ENCODE measurements at regions not wholly inside any gene's neighbourhood (a gene's known extent, or its start where the extent isn't known, plus 50 kb on each side); places are given as distances from the start of the nearest gene placed in this dataset.

- TF ChIP-seq YY1 (IDR thresholded peaks at IDR 0.05; ENCODE audit: insufficient read depth, insufficient read length) (no peak), ZNF274 (IDR thresholded peaks at IDR 0.05; ENCODE audit: low read depth, low read length) (no peak), SUZ12 (IDR thresholded peaks at IDR 0.05; ENCODE audit: extremely low read depth, insufficient read depth, insufficient read length) (no peak)
These were observed 92.4 kb downstream of the SPTSSA start for GRCh38 chr14:34369648-34370030.

GRCh38 chr14:34368971-34369647 lies 92.9 kb downstream of the SPTSSA start:
- Histone ChIP-seq H3K36me3 (ENCODE audit: insufficient read depth, insufficient read length, low read length) (no peaks in the 10 kb centered on the region), H3K4me1 (ENCODE audit: insufficient read depth, insufficient read length) (no peaks in the 10 kb centered on the region), H3K27me3 (ENCODE audit: insufficient read depth, insufficient read length) (no peaks in the 10 kb centered on the region), H3K9ac (ENCODE audit: insufficient read length, low read depth) (no peak overlapping the region), H3K4me3 (ENCODE audit: insufficient read length, low read depth) (no peak overlapping the region), H3K9me3 (ENCODE audit: insufficient read depth, low read length) (no peaks in the 10 kb centered on the region)
- no peak for DNase-seq (ENCODE audit: low read depth, low spot score)
- TF ChIP-seq YY1 (IDR thresholded peaks at IDR 0.05; ENCODE audit: insufficient read depth, insufficient read length) (no peak), SUZ12 (IDR thresholded peaks at IDR 0.05; ENCODE audit: extremely low read depth, insufficient read depth, insufficient read length) (no peak), ZNF274 (IDR thresholded peaks at IDR 0.05; ENCODE audit: low read depth, low read length) (no peak)

More at GRCh38 chr14:34369648-34370030, 92.4 kb downstream of the SPTSSA start:
- H3K9ac ChIP-seq (ENCODE audit: insufficient read length, low read depth): no peak overlapping the region
- H3K27me3 ChIP-seq (ENCODE audit: insufficient read depth, insufficient read length): no peaks in the 10 kb centered on the region
- H3K36me3 ChIP-seq (ENCODE audit: insufficient read depth, insufficient read length, low read length): no peaks in the 10 kb centered on the region
- no peak for DNase-seq (ENCODE audit: low read depth, low spot score)
- no peaks in the 10 kb centered on the region for H3K4me1 ChIP-seq (ENCODE audit: insufficient read depth, insufficient read length)
- H3K9me3 ChIP-seq (ENCODE audit: insufficient read depth, low read length): no peaks in the 10 kb centered on the region
- no peak overlapping the region for H3K4me3 ChIP-seq (ENCODE audit: insufficient read length, low read depth)

DNA sequence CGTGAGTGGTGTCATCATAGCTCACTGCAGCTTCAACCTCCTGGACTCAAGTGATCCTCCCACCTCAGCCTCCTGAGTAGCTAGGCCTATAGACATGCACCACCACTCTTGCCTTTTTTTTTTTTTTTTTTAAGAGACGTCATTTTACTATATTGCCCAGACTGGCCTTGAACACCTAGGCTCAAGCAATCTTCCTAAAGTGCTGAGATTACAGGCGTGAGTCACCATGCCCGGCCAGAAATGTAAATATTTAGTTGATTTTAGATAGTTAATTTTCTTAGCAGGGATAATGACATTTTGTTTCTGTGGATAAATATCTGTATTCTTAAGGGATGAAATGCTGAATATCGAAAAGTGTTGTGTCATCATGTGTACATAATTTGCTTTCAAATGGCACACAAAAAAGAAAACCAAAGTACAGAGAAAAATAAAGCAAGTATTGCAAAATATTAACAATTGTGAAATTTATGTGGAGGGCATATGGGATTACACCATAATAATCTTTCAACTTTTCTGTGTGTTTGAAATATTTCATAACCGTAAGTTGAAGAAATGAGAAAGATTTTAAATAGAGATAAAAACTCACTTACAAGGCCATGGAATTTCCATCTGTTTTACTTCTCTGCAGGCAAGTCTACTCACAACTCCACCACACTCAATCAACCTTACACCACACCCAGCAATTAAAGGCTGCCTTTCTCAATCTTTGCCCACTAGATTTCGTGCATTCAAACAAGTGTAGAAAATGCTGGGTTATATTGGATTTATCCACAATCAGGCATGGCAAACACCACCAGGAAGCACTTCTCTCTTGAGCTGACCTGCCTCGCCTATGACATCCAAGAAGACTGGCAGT lies 93.7 kb downstream of the SPTSSA start:
- H3K4me1 ChIP-seq (ENCODE audit: insufficient read depth, insufficient read length): no peaks in the 10 kb centered on the region
- TF ChIP-seq ZNF274 (IDR thresholded peaks at IDR 0.05; ENCODE audit: low read depth, low read length): no peak
- TF ChIP-seq SUZ12 (IDR thresholded peaks at IDR 0.05; ENCODE audit: extremely low read depth, insufficient read depth, insufficient read length): no peak
- no peak for TF ChIP-seq YY1 (IDR thresholded peaks at IDR 0.05; ENCODE audit: insufficient read depth, insufficient read length)
- H3K4me3 ChIP-seq (ENCODE audit: insufficient read length, low read depth): no peak overlapping the region
- DNase-seq (ENCODE audit: low read depth, low spot score): no peak
- no peaks in the 10 kb centered on the region for H3K9me3 ChIP-seq (ENCODE audit: insufficient read depth, low read length)
- H3K27me3 ChIP-seq (ENCODE audit: insufficient read depth, insufficient read length): no peaks in the 10 kb centered on the region
- no peaks in the 10 kb centered on the region for H3K36me3 ChIP-seq (ENCODE audit: insufficient read depth, insufficient read length, low read length)
- no peak overlapping the region for H3K9ac ChIP-seq (ENCODE audit: insufficient read length, low read depth)

DNA sequence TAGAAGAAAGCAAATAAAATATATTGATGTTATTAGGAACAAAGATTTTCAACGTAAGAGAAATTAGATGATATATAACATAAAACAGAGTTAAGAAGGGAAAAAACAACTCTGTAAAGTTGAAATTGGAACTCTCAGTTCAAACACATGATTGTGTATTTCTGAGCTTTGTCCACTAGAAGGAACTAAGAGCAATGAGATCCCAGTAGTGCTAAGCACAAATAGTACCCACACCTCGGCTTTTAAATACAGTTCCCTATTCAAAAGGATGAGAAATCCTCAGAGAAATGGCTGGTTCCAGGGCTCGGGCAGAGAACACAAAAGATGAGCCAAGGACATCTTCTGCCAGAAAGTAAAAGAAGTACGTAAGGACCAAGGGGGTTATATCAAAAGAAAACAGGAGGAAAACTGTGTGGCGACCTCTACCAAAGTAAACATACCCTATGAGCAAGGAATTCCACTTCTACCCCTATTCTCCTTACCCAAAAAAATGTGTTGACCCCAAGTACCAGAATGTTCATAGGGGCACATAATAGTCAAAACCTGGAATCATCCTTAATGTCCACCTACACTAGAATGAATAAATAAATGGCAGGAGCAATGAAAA lies 96.6 kb downstream of the SPTSSA start:
- TF ChIP-seq ZNF274 (IDR thresholded peaks at IDR 0.05; ENCODE audit: low read depth, low read length) (no peak), SUZ12 (IDR thresholded peaks at IDR 0.05; ENCODE audit: extremely low read depth, insufficient read depth, insufficient read length) (no peak), YY1 (IDR thresholded peaks at IDR 0.05; ENCODE audit: insufficient read depth, insufficient read length) (no peak)
- H3K27me3 ChIP-seq (ENCODE audit: insufficient read depth, insufficient read length): no peaks in the 10 kb centered on the region
- H3K4me1 ChIP-seq (ENCODE audit: insufficient read depth, insufficient read length): no peaks in the 10 kb centered on the region
- no peaks in the 10 kb centered on the region for H3K9me3 ChIP-seq (ENCODE audit: insufficient read depth, low read length)
- no peaks in the 10 kb centered on the region for H3K36me3 ChIP-seq (ENCODE audit: insufficient read depth, insufficient read length, low read length)
- no peak overlapping the region for H3K4me3 ChIP-seq (ENCODE audit: insufficient read length, low read depth)
- no peak overlapping the region for H3K9ac ChIP-seq (ENCODE audit: insufficient read length, low read depth)
- no peak for DNase-seq (ENCODE audit: low read depth, low spot score)

GRCh38 chr14:34364201-34364600 lies 97.8 kb downstream of the SPTSSA start:
- no peaks in the 10 kb centered on the region for H3K4me1 ChIP-seq (ENCODE audit: insufficient read depth, insufficient read length)
- DNase-seq (ENCODE audit: low read depth, low spot score): no peak
- no peak overlapping the region for H3K9ac ChIP-seq (ENCODE audit: insufficient read length, low read depth)
- H3K4me3 ChIP-seq (ENCODE audit: insufficient read length, low read depth): no peak overlapping the region
- no peaks in the 10 kb centered on the region for H3K27me3 ChIP-seq (ENCODE audit: insufficient read depth, insufficient read length)
- TF ChIP-seq YY1 (IDR thresholded peaks at IDR 0.05; ENCODE audit: insufficient read depth, insufficient read length) (no peak), SUZ12 (IDR thresholded peaks at IDR 0.05; ENCODE audit: extremely low read depth, insufficient read depth, insufficient read length) (no peak), ZNF274 (IDR thresholded peaks at IDR 0.05; ENCODE audit: low read depth, low read length) (no peak)
- no peaks in the 10 kb centered on the region for H3K36me3 ChIP-seq (ENCODE audit: insufficient read depth, insufficient read length, low read length)
- no peaks in the 10 kb centered on the region for H3K9me3 ChIP-seq (ENCODE audit: insufficient read depth, low read length)

DNA sequence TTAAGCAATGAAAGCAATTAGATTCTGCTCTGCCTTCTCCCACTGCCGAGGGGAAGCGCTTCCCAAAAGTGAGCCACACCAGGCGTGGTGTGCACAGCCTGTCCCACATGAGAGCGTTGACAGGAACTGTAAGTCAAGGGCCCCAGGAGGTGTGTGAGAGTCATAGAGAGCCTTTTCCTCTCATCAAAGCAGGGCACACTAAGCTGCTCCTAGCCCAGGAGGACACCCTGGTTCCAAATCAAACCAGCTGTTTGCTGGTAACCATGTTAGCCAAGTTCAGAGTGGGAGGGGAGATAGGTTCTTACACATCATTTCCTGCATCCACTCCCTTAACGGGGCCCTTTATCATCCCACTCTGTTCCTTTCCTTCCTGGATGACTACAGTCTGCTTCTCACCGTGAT lies 98.3 kb downstream of the SPTSSA start:
- no peak for TF ChIP-seq YY1 (IDR thresholded peaks at IDR 0.05; ENCODE audit: insufficient read depth, insufficient read length)
- no peak for TF ChIP-seq ZNF274 (IDR thresholded peaks at IDR 0.05; ENCODE audit: low read depth, low read length)
- Histone ChIP-seq H3K4me1 (ENCODE audit: insufficient read depth, insufficient read length) (no peaks in the 10 kb centered on the region), H3K4me3 (ENCODE audit: insufficient read length, low read depth) (no peak overlapping the region), H3K27me3 (ENCODE audit: insufficient read depth, insufficient read length) (no peaks in the 10 kb centered on the region), H3K36me3 (ENCODE audit: insufficient read depth, insufficient read length, low read length) (no peaks in the 10 kb centered on the region), H3K9me3 (ENCODE audit: insufficient read depth, low read length) (no peaks in the 10 kb centered on the region), H3K9ac (ENCODE audit: insufficient read length, low read depth) (no peak overlapping the region)
- DNase-seq (ENCODE audit: low read depth, low spot score): no peak

All from NT2/D1 (cell line).